H9 (cell line): ENCODE measurements at regions not wholly inside any gene's neighbourhood (a gene's known extent, or its start where the extent isn't known, plus 50 kb on each side); places are given as distances from the start of the nearest gene placed in this dataset.

Source experiments
- DNase-seq: peaks from one replicate; pipeline ENCODE4 v3.0.0-alpha.2; 2017
- H2AFZ ChIP-seq: one replicate; pipeline ENCODE4 v1.6.1; 2013; ENCODE audit warnings: mild to moderate bottlenecking, low read length, control low read depth, moderate library complexity
- H2AK5ac ChIP-seq: 2 replicates; pipeline ENCODE4 v1.6.1; 2013; ENCODE audit warnings: low read length, control low read depth, mixed read lengths; ENCODE audit not compliant: insufficient read length
- H2BK120ac ChIP-seq: one replicate; pipeline ENCODE4 v1.6.1; 2013; ENCODE audit warnings: low read depth, mild to moderate bottlenecking, low read length, control low read depth, inconsistent platforms; ENCODE audit not compliant: poor library complexity, severe bottlenecking
- H2BK12ac ChIP-seq: 2 replicates; pipeline ENCODE4 v1.6.1; 2013; ENCODE audit warnings: low read length, control low read depth, mixed read lengths, low read depth; ENCODE audit not compliant: insufficient read length
- H2BK15ac ChIP-seq: 2 replicates; pipeline ENCODE4 v1.6.1; 2013; ENCODE audit warnings: low read depth, low read length, control low read depth
- H2BK20ac ChIP-seq: one replicate; pipeline ENCODE4 v1.6.1; 2013; ENCODE audit warnings: low read depth, mild to moderate bottlenecking, low read length, control low read depth, inconsistent platforms; ENCODE audit not compliant: poor library complexity, severe bottlenecking
- H2BK5ac ChIP-seq: 2 replicates; pipeline ENCODE4 v1.6.1; 2013; ENCODE audit warnings: low read length, control low read depth, mixed read lengths; ENCODE audit not compliant: insufficient read length
- H3K14ac ChIP-seq: 2 replicates; pipeline ENCODE4 v1.6.1; 2013; ENCODE audit warnings: low read length, control low read depth; ENCODE audit not compliant: insufficient read depth
- H3K18ac ChIP-seq: 2 replicates; pipeline ENCODE4 v1.6.1; 2013; ENCODE audit warnings: low read depth, mild to moderate bottlenecking, mixed read lengths, low read length, control low read depth; ENCODE audit not compliant: insufficient read length
- H3K23ac ChIP-seq: 2 replicates; pipeline ENCODE4 v1.6.1; 2013; ENCODE audit warnings: low read length, control low read depth, mixed read lengths, low read depth; ENCODE audit not compliant: insufficient read length
- H3K23me2 ChIP-seq: 2 replicates; pipeline ENCODE4 v1.6.1; 2013; ENCODE audit warnings: low read depth, mild to moderate bottlenecking, mixed read lengths, low read length, control low read depth; ENCODE audit not compliant: insufficient read length, poor library complexity, severe bottlenecking
- H3K27ac ChIP-seq: 2 replicates; pipeline ENCODE4 v1.5.1; 2013; ENCODE audit warnings: low read length, control low read depth, mixed read lengths, low read depth; ENCODE audit not compliant: insufficient read length
- H3K27me3 ChIP-seq: 2 replicates; pipeline ENCODE4 v1.6.1; 2013; ENCODE audit warnings: low read length, control low read depth, inconsistent platforms; ENCODE audit not compliant: insufficient read depth
- H3K4ac ChIP-seq: 2 replicates; pipeline ENCODE4 v1.6.1; 2013; ENCODE audit warnings: low read depth, mild to moderate bottlenecking, control low read depth, inconsistent platforms, low read length, moderate library complexity
- H3K4me1 ChIP-seq: 2 replicates; pipeline ENCODE4 v1.6.1; 2013; ENCODE audit warnings: low read length, control low read depth, inconsistent platforms; ENCODE audit not compliant: insufficient read depth
- H3K4me2 ChIP-seq: 2 replicates; pipeline ENCODE4 v1.6.1; 2013; ENCODE audit warnings: low read length, control low read depth, mixed read lengths; ENCODE audit not compliant: insufficient read length, insufficient read depth
- H3K56ac ChIP-seq: 2 replicates; pipeline ENCODE4 v1.6.1; 2013; ENCODE audit warnings: low read depth, mild to moderate bottlenecking, mixed read lengths, low read length, control low read depth; ENCODE audit not compliant: insufficient read length
- H3K79me1 ChIP-seq: 2 replicates; pipeline ENCODE4 v1.6.1; 2013; ENCODE audit warnings: low read depth, mild to moderate bottlenecking, moderate library complexity, low read length, control low read depth, inconsistent platforms; ENCODE audit not compliant: insufficient read depth, poor library complexity, severe bottlenecking
- H3K79me2 ChIP-seq: 2 replicates; pipeline ENCODE4 v1.6.1; 2013; ENCODE audit warnings: low read length, control low read depth, inconsistent platforms; ENCODE audit not compliant: insufficient read depth
- H3K9ac ChIP-seq: 2 replicates; pipeline ENCODE4 v1.6.1; 2013; ENCODE audit warnings: low read length, control low read depth, mixed read lengths; ENCODE audit not compliant: insufficient read length; ENCODE audit errors: extremely low read depth
- H3K9me3 ChIP-seq: one replicate; pipeline ENCODE4 v1.6.1; 2013; ENCODE audit warnings: low read depth, low read length, inconsistent platforms; ENCODE audit not compliant: control insufficient read depth
- H3T11ph ChIP-seq: one replicate; pipeline ENCODE4 v1.6.1; 2013; ENCODE audit warnings: mild to moderate bottlenecking, low read length, control low read depth, inconsistent platforms
- H4K20me1 ChIP-seq: one replicate; pipeline ENCODE4 v1.6.1; 2013; ENCODE audit not compliant: control insufficient read depth, insufficient read length, insufficient read depth
- H4K5ac ChIP-seq: 2 replicates; pipeline ENCODE4 v1.6.1; 2013; ENCODE audit warnings: low read depth, mild to moderate bottlenecking, mixed read lengths, low read length, control low read depth; ENCODE audit not compliant: insufficient read length
- H4K8ac ChIP-seq: replicated peaks from 2 replicates; pipeline ENCODE4 v1.6.1; 2013; ENCODE audit warnings: low read length, control low read depth, mixed read lengths, low read depth; ENCODE audit not compliant: insufficient read length
- H4K91ac ChIP-seq: 2 replicates; pipeline ENCODE4 v1.6.1; 2013; ENCODE audit warnings: low read depth, mild to moderate bottlenecking, moderate library complexity, mixed read lengths, low read length, control low read depth; ENCODE audit not compliant: insufficient read length
- H3K27ac Mint-ChIP-seq, 3 experiments: 2 replicates in 2 of 3; 3 replicates in 1 of 3; pipeline ENCODE4 v1.8.0; 2020 to 2021; ENCODE audit warnings: mixed read lengths in 3 of 3, mild to moderate bottlenecking in 1 of 3, moderate library complexity in 1 of 3
- H3K27me3 Mint-ChIP-seq: 2 replicates; pipeline ENCODE4 v1.8.0; 2021; ENCODE audit warnings: low read depth, mild to moderate bottlenecking, moderate library complexity, mixed read lengths
- H3K36me3 Mint-ChIP-seq, 3 experiments: 2 replicates in 2 of 3; 3 replicates in 1 of 3; pipeline ENCODE4 v1.8.0; 2020 to 2021; ENCODE audit warnings: low read depth in 3 of 3, mixed read lengths in 3 of 3; ENCODE audit not compliant: insufficient read depth in 1 of 3
- H3K4me1 Mint-ChIP-seq, 2 experiments: 2 replicates each; pipeline ENCODE4 v1.8.0; 2020; ENCODE audit warnings: mixed read lengths in 2 of 2
- H3K4me3 Mint-ChIP-seq, 2 experiments: 2 replicates in 1 of 2; 3 replicates in 1 of 2; pipeline ENCODE4 v1.8.0; 2020 to 2021; ENCODE audit warnings: mild to moderate bottlenecking in 2 of 2, mixed read lengths in 2 of 2, moderate library complexity in 1 of 2
- H3K9me3 Mint-ChIP-seq, 2 experiments: 2 replicates in 1 of 2; 3 replicates in 1 of 2; pipeline ENCODE4 v1.8.0; 2020; ENCODE audit warnings: mild to moderate bottlenecking in 2 of 2, mixed read lengths in 2 of 2, moderate library complexity in 1 of 2
- CTCF ChIP-seq: fragments of 200-600 bp; sonication (generic); conservative IDR thresholded peaks from 3 replicates; pipeline ENCODE4 v1.8.0; 2021; ENCODE audit warnings: antibody characterized with exemption, mild to moderate bottlenecking
- WGBS: extraction: QIAGEN DNeasy Blood & Tissue Kit; methylation state at CpG from one replicate; pipeline ENCODE4 v1.1.7; 2013; ENCODE audit warnings: missing lambda C conversion rate, low lambda C conversion rate, mixed read lengths; ENCODE audit not compliant: insufficient read length; ENCODE audit errors: extremely low coverage; 5-methylcytosine and 5-hydroxymethylcytosine counted together

- H2AFZ ChIP-seq = no peak overlapping the region
- H3K4me1 ChIP-seq = no peaks in the 10 kb centered on the region
- WGBS = no CpG with 5 or more reads among the region's 3 CpGs
- H4K5ac ChIP-seq = no peak overlapping the region
- H3K27ac ChIP-seq = no peak overlapping the region
- H3K9ac ChIP-seq = no peak overlapping the region
- Mint-ChIP-seq H3K27me3 (no peaks in the 10 kb centered on the region; the same call in 1 of the 2 replicates), H3K4me1 (peaks cover 8 to 11% of the 10 kb centered on the region in 2 experiments), H3K4me3 (no peak overlapping the region), H3K9me3 (no peaks in the 10 kb centered on the region), H3K36me3 (no peaks in the 10 kb centered on the region), H3K27ac (no peak overlapping the region)
- TF ChIP-seq CTCF = no peak
- no peaks in the 10 kb centered on the region for H3K9me3 ChIP-seq
- no peak overlapping the region for H3K4me2 ChIP-seq
- H2BK20ac ChIP-seq = no peak overlapping the region
- no peak overlapping the region for H4K8ac ChIP-seq
- no peaks in the 10 kb centered on the region for H3K27me3 ChIP-seq
- no peak overlapping the region for H2BK120ac ChIP-seq
- H3K23ac ChIP-seq = no peak overlapping the region
- H3K79me1 ChIP-seq = no peaks in the 10 kb centered on the region
- H3T11ph ChIP-seq = no peak overlapping the region
- H2BK5ac ChIP-seq = no peak overlapping the region
- DNase-seq = no peak
- H3K14ac ChIP-seq = no peak overlapping the region
- no peaks in the 10 kb centered on the region for H3K79me2 ChIP-seq
- H4K20me1 ChIP-seq = no peaks in the 10 kb centered on the region
- H2BK15ac ChIP-seq = no peak overlapping the region
- H2AK5ac ChIP-seq = no peak overlapping the region
- no peak overlapping the region for H3K56ac ChIP-seq
- H3K18ac ChIP-seq = no peak overlapping the region
- no peak overlapping the region for H3K4ac ChIP-seq
- no peak overlapping the region for H4K91ac ChIP-seq
- H2BK12ac ChIP-seq = no peak overlapping the region
- no peaks in the 10 kb centered on the region for H3K23me2 ChIP-seq
These were observed 785.6 kb downstream of the REEP3 start for GRCh38 chr10:64306729-64307327.
